GM18511 (cell line): ENCODE measurements at regions not wholly inside any gene's neighbourhood (a gene's known extent, or its start where the extent isn't known, plus 50 kb on each side); places are given as distances from the start of the nearest gene placed in this dataset.
"Not testable (repeated sequence)": the region's sequence is repeated elsewhere in the genome, so short reads cannot be mapped to it uniquely, and the experiment has no call there.

Experiments used
- ATAC-seq: cut with Tn5 transposase; IDR thresholded peaks from one replicate; pipeline ENCODE4 v1.9.1; 2021; ENCODE audit warnings: mild to moderate bottlenecking, moderate library complexity; ENCODE audit not compliant: unreplicated experiment

DNA sequence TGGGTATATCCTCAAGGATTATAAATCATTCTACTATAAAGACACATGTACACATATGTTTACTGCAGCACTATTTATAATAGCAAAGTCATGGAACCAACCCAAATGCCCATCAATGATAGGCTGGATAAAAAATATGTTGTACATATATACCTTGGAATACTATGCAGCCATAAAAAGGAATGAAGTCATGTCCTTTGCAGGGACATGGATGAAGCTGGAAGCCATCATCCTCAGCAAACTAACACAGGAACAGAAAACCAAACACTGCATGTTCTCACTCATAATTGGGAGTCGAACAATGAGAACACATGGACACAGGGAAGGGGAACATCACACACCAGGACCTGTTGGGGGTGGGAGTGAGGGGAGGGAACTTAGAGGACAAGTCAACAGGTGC lies 715.0 kb upstream of the ADGRB3 start:
- not testable (repeated sequence) for ATAC-seq

DNA sequence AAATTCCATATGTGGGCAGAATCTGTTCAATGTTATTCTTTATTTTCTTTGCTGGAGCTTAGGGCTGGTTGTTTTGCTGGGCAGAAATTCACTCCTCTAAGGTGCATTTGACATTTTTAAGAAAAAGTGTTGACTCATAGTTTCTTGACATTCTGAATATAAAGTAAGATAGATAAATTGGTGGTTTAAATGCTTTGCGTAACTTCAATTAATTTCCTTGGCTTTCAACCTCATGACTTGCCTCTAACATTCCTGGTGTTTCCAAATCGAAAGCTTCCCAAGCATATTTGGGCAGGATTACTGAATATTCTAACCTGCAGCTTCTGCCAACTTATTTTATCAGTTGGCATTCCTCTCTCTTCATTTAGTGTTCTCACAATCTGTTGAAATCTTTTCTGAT lies 718.7 kb upstream of the ADGRB3 start:
- no peak for ATAC-seq

DNA sequence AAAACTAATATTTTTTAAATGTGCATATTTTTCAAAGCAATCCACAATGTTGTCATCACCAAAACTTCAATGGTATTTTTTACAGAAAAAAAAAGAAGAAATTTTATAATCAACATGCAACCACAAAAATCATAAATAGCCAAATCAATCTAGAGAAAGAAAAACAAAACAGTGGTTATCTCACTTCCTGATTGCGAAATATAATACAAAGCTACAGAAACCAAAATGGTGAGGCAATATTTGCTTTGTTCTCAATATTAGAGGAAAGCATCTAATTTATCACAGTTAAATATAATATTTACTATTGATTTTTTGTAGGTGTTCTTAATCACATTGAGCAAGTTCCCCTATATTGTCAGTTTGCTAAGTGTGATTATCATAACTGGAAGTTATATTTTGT lies 720.7 kb upstream of the ADGRB3 start:
- ATAC-seq, result no peak

DNA sequence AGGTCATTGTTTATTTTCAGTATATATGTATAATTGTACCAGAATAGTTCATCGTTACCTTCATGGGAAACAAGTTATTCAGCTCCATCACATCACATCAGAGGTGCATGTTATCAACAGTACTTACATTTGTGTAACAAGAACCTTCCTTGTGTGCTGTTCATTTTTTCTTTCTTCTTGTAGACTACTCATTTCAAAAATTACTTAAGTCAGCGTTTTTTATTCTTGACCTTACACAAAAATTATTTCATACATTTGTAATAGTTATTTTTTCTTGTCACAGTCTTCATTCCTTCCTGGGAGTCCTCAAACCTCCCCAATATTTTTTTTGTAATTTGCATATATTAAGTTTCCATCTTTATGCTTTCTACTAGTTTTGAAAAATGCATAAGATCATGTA lies 725.7 kb upstream of the ADGRB3 start:
- ATAC-seq, result no peak

DNA sequence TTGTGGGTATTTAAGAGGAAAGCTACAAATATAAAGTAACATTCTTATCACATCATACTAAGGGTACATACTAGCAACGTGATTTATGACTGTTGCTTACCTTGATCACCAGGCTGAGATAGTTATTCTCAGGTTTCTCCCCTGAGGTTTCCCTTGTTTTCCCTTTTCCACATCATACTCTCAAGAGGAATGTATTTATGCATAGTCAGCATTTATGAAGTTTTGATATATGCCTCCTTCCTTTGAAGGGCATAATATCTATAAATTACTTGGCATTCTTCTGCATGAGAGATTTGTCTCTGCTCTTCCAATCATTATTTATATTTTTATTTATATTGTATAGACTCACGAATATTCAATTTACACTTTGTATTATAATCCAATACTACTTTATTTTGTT lies 726.7 kb upstream of the ADGRB3 start:
- no peak for ATAC-seq

DNA sequence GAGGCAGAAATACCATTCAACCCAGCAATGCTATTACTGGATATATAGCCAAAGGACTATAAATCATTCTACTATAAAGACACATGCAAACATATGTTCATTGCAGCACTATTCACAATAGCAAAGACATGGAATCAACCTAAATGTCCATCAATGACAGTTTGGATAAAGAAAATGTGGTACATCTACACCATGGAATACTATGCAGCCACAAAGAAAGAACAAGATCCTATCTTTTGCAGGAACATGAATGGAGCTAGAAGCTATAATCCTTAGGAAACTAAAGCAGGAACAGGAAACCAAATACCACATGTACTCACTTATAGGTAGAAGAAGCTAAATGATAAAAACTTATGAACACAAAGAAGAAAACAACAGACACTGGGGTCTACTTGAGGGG lies 730.3 kb upstream of the ADGRB3 start:
- ATAC-seq, result not testable (repeated sequence)

DNA sequence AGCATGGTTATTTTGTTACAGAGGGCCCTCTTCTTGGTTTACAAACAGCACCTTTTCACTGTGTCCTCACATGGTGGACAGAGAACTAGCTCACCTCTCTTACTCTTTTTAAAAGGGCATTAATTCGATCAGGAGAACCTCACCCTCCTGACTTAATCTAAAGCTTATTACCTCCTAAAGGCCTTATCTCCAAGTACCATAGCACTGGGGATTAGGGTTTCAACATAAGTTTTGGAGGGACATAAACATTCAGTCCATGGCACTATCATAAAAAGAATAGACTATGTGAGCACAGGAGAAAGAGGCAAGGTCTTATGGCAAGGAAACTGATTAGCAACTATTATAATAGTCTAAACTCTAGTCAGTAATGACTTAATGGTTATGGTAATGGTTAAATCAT lies 736.2 kb upstream of the ADGRB3 start:
- ATAC-seq, result no peak

DNA sequence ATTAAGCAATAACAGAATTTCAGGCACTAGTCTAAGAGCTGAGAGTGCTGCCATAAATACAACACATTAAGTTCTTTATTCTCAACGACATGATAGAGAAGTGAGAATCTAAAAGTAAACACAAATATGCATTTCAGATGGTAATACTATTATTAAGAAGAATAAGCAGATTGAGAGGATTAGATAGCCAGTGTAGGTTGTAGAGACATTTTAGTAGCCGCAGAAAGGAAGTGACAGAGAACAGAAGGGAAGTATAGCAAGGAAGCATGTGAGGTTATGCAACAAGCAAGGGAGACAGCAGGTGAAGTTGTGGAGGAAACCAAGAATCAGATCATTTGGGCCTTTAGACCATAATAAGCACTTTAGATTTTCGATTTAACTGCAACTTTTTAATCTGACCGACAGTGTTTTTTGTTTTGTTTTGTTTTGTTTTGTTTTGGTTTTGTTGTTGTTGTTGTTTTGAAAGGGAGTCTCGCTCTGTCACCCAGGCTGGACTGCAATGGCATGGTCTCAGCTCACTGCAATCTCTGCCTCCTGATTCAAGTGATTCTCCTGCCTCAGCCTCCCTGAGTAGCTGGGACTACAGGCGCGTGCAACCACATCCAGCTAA lies 737.0 kb upstream of the ADGRB3 start:
- ATAC-seq, result no peak

DNA sequence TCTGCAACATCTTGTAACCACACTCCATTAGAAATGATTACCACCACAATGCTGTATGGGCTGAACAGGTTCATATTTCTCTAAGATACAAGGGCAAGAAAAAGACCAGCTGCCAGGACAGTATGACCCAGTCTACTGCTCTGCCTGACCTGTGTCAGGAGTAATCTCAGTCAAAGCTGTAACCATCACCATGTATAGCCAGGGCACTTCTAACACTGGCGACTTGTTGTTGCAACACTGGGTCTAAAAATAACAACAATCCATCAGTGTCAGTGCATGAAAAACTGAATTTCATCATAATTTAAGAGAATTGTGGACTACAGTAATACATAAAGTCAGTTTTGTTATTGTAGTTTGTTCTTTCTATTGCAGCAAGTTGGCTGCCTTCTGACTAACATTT lies 738.6 kb upstream of the ADGRB3 start:
- no peak for ATAC-seq

DNA sequence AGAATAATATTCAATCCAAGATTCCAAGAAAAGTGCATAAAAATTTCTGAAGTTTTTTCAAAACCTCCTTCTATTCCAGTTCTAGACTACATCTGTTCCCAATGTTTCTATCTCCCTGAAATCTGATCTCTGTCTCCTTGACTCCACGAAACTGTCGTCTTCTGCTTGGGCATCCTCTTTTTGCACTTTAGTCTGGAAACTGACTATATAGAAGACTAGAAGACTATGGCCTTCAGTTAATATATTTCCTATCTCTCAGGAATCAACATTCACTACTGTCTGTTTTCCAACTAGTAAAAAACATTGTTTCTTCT lies 745.4 kb upstream of the ADGRB3 start:
- ATAC-seq, result no peak

DNA sequence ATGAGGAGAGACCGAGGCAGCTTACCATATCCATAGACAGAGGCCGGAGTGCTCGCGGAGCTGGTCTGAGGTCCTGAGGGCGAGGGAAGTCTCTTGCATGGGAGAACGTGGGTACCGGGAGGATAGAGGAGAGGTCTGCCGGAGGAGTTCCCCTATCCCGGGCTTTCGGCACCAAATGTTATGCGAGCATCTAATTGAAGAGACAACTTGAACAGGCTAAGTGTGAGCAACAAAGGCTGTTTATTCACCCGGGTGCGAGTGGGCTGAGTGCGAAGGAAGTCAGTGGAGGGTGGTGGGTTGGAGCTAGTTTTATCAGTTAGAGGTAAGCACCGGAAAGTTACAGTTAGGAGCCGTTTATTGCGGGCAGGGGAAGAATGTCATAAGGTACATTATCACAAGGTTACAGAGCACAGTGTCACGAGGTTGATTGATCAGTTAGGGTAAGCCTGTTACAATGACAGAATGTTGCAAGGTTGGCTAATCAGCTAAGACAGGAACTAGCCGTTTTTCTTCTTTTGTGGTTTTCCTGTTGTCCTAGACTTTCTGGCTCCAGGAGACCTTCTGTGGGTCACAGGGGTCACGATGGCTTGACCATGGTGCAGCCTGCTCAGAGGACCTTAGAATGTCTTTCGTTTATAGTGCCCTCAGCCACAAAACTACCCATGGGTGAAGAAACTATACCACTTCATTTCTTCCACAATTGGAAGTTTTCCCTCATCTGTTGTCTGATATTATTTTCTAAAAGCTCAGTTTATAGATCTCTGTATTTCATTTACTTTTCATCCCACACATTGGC lies 746.0 kb upstream of the ADGRB3 start:
- no peak for ATAC-seq

DNA sequence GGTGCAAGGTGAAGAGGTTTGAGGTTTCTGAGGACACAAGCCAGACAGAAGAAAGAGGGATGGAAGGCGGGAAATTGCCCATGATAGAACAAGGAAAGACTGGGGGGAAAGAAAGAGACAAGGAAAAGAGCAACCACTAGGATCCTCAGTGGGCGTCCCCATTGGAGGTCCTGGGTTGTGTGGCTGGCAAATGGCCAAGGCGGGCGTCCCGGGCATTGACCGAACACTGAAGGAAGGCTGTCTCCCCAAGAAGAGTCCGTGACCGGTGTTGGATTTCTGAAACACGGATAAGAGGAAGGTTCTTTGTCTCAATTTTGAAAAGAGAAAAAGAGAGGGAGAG lies 746.6 kb upstream of the ADGRB3 start:
- ATAC-seq, result no peak

DNA sequence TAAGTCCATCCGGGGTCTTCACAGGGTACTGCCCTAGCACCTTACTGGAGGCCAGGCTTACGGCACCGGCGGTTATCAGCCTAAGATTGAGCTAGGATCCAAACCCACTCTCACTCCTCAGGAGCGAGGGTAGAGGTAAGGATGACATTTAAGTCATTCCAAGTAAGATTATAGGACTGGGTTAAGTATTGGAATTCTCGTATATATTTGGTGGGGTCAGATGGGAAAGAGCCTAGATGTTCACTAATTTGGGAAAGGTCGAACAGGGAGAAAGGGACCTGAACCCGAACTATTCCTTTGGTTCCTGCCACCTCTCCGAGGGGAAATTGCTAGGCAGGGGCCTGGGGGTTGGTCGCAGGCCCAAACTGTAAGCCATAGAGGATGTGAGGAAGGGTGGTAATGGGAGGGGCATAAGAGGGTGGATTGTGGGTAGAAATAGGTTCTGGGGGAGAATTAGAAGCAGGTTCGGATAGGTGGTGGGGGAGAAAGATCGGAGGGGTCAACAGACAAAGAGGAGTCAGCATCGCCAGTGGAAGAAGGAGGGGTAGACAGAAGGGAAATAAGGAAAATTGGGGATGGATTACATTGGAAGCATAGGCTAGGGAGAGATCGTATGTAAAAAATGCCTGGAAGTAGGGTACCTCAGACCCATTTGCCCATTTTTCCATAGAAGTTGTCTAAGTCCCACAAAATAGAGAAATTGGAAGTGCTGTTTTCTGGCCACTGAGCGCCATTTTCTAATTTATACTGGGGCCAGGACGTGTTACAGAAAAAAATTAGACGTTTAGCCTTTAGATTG lies 747.1 kb upstream of the ADGRB3 start:
- no peak for ATAC-seq

DNA sequence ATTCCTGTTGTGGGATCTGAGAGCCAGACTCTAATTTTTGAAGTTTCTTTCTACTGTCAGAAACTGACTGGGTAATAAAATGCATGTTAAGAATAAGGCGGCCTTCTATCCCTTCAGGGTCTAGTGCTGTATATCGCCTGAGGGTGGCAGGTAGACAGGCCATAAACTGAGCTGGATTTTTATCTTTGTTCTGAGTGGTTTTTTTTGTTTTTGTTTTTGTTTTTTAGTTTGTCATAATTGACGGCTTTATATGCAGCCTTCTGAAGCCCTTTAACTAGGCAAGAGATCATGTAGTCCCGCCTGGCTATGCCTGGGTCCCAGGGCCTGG lies 747.7 kb upstream of the ADGRB3 start:
- ATAC-seq, result no peak

DNA sequence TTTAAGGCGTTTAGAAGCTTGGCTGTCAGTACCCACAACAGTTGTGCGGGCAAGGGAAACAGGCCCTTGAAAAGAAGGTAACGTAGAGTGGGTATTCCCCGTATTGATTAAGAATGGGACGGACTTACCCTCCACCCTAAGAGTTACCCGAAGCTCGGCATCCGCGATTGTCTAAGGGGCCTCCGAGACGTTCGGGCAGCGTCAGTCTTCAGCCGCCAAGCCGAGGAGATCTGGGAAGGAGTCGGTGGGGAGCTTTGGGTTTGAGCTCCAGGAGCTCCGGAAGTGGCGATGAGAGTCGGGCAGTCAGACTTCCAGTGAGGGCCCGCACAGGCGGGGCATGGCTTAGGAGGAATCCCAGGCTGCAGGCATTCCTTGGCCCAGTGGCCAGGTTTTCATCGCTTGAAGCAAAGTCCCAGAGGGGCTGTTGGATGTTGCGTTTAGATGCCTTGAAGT lies 748.2 kb upstream of the ADGRB3 start:
- ATAC-seq, result no peak

DNA sequence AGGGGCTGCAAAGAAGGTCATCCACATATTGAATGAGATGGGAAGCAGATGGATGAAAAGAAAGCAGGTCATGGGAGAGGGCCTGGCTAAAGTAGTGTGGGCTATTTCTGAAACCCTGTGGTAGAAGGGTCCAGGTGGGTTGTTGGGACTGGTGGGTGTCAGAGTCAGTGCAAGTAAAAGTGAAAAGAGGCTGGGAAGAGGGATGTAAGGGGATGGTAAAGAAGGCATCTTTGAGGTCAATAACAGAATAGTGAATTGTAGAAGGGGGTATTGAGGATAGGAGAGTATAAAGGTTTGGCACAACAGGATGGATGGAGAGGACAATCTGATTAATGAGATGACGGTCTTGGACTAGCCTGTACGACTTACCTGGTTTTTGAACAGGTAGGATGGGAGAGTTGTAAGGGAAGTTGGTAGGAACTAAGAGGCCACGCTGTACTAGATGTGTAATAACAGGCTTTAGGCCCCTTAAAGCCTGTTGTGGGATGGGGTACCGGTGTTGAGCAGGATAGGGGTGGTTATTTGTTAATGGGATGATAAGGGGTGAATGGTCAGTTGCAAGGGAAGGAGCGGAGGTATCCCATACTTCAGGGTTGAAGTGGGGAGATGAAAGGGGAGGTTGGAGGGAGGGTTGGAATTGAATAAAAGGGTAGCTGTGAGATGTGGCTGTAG lies 748.9 kb upstream of the ADGRB3 start:
- ATAC-seq, result no peak

DNA sequence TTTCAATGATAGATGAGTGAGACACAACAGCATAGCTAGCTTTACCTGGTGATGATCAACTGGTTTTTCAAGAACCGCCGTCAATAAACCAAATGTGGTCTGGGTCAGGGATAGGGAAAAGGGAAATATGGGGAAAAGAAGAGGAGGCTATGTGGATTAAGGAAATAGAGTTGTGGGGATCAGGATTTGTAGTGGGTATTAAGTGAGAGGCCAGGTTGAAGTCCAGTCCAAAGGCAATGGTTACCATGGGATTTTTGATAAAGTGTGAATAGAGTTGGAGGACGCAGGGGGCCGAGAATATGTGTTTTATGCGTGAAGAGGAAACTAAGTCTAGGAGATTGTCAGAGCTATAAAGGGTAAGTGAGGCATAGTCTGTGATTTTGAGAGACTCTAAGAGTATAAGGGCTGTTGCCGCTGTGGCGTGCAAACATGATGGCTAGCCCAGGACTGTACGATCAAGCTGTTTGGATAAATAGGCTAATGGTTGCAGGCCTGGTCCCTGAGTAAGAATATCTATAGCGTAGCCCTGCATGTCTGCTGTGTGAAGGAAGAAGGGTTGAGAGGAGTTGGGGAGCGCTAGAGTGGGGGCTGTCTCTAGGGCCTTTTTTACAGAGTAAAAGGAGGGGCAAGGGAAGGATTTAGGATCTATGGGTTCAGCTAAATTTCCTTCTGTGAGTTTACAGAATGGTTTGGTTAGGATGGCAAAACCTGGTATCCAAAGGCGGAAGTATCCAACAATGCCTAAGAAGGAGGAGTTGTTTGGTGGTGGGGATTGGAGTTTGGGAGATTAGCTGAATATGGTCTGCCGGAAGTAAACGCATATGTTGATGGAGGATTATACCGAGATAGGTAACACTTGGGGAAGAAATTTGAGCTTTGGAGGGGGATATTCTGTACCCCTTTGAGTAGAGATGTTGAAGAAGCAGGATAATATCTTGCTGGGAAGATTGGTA lies 749.7 kb upstream of the ADGRB3 start:
- ATAC-seq, result no peak

DNA sequence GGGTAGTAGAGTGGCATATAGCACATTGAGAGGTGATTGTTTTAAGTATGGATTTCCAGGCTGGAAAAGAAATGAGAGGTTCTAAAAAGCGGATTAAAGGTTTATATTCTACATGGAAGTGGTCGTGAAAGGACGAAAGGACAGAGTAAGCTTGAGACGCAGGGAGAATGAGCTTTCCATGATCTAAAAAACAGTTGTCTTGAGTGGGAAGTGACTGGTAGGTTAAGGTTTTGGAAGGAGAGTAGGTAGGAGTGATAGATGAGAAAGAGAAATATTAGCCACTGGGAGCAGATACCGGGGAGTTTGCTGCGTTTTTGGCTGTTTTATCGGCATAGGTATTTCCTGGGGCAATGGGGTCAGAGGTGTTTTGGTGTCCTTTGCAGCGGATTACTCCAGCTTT lies 750.6 kb upstream of the ADGRB3 start:
- ATAC-seq, result no peak

DNA sequence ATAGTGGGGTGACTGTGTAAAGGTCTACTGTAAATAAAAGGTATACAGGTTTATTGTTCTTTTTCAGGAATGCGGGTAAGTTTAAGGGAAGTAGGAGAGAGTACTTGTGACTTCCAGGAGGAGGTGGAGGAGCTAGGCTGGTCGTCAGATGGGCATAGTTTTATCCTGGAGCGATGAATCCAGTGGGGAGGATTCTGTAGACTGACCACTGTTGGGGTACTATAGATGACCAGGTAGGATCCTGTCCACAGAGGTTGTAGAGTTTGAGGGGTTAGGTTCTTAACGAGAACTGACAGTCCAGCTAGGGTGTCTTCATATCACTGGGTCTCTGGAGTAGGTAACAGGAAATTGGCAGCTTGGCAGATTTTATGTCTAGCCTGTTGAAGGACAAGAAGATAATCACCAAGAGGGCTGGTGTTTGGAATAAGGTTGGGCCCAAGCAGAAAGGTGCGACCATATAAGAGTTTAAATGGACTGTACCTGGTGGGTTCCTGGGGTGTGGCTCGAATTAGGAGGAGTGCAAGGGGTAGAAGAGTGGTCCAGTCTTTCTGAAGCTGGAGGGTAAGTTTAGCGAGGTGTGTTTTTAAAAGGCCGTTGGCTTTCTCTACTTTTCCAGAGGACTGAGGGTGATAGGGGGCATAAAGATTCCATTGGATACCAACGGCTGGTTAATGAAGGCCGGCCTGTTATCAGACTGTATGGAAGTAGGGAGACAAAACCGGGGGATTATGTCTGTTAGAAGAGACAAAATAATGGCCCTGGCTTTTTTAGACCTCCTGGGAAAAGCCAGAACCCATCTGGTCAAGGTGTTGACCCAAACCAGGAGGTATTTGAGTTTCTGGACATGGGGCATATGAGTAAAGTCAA lies 751.3 kb upstream of the ADGRB3 start:
- ATAC-seq, result no peak
